ENCODE measurements at regions not wholly inside any gene's neighbourhood (a gene's known extent, or its start where the extent isn't known, plus 50 kb on each side); places are given as distances from the start of the nearest gene placed in this dataset.

- TF ChIP-seq EP300 (IDR thresholded peaks at IDR 0.05) (no peak), CEBPB (IDR thresholded peaks at IDR 0.05) (no peak), E2F6 (IDR thresholded peaks at IDR 0.05; ENCODE audit: borderline replicate concordance, low read depth) (no peak), NFE2L2 (conservative IDR thresholded peaks at IDR 0.05; ENCODE audit: low read length) (no peak), CTCF (IDR thresholded peaks at IDR 0.05) (no peak), ZFP36 (IDR thresholded peaks at IDR 0.05; ENCODE audit: borderline replicate concordance, partially characterized antibody) (no peak), REST (IDR thresholded peaks at IDR 0.05) (no peak), RAD21 (conservative IDR thresholded peaks at IDR 0.05 in 1 of 2, IDR thresholded peaks at IDR 0.05 in 1 of 2) (no peak), HMGXB4 (CRISPR knock-in tag; IDR thresholded peaks at IDR 0.05; ENCODE audit: borderline replicate concordance) (no peak), RFX5 (IDR thresholded peaks at IDR 0.05) (no peak), PHF8 (IDR thresholded peaks at IDR 0.05; ENCODE audit: borderline replicate concordance, low read depth) (no peak)
Measured at GRCh38 chr5:102701748-102702147, 53.4 kb upstream of the PAM start.
